ENCODE measurements at regions not wholly inside any gene's neighbourhood (a gene's known extent, or its start where the extent isn't known, plus 50 kb on each side); places are given as distances from the start of the nearest gene placed in this dataset.
A peak's percentile ranks its signal among the peaks of the same experiment; 100 is the strongest.

DNA sequence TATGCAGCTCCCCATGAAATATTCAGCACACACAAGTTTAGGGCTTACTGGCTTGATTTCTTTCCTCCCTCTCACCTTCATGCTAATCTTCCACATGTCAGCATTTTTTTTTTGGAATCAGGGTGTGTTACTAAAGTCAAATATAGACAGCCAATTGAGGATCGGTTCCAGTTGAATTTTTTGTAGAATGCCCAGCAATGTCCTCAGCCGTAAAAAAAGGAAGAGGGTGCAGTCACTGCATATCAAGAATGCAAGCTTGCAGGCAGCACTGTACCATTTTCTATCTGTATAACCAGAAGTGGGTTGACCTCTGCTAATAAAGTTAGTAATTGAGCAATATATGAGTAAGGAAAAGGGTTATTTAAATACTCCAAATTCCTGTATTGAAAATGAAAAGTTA is 51.4 kb upstream of the CHMP2B start:
- DNase-seq, result no peak

DNA sequence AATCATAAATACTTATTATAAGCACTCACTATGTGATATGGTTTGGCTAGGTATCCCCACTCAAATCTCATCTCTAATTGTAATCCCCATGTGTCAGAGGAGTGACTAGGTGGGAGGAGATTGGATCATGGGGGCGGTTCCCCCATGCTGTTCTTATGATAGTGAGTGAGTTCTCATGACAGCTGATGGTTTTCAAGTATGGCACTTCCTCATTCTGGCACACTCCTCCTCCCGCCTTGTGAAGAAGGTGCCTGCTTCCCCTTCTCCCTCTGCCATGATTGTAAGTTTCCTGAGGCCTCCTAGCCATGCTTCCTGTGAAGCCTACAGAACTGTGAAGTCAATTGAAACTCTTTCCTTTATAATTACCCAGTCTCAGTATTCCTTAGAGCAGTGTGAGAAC is 53.3 kb upstream of the CHMP2B start:
- DNase-seq, result no peak

DNA sequence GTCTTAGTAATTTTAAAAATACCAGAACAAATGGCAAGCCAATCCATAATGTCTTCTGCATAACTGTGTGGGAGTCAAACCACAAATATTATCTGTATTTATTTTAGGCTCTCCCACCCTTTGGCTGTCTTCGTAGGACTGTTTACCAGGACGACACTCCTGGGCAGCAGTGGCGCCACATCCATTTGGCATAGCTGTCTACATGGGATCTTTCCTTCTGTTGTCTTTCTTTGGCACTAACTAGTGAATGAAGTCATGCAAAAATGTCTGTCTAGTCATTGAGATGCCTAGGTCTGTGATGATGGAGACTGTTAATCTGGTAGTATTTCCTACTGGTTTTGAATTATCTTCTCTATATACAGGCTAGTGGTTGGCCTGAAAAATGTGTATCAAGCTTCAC is 54.0 kb upstream of the CHMP2B start:
- no peak for DNase-seq

DNA sequence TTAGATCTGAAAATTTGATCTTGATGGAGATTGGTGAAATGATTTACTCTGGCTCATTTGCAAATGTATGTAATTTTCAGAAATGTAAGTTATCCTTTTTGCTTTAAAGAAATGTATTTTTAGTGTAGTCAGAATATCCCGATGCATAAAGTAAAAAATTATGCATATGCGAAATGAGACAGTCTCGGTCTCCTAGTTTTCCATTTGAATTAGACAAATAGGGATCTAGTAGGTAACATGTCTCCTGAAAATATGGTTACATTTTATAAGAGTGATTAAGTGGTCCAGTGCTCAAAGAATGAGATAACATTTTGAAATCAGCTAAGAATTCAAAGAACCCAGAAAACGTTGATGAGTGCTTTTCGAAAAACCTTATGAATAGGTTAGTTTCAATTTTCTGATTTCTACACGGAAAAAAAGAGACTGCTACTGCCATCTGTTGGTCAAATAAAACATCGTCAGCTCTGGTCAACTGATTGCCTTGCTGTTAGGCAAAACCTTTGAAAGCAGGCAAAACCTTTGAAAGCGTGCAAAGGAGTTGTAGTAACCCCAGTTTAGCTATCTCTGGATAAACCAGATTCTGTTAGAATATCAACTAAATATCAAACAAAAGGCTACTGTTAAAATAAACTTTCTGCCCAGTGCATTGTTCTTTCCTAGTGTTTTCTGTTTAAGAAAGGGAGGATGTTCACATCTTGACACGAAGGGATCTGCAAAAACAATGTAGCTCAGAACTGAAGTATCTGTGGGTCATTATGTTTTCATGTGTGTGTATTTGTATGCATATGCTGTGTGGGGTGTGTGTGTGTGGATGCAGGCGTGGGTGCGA is 59.3 kb upstream of the CHMP2B start:
- peak in 16 of 56 donors; percentile 1 to 59 (median 8) for DNase-seq

DNA sequence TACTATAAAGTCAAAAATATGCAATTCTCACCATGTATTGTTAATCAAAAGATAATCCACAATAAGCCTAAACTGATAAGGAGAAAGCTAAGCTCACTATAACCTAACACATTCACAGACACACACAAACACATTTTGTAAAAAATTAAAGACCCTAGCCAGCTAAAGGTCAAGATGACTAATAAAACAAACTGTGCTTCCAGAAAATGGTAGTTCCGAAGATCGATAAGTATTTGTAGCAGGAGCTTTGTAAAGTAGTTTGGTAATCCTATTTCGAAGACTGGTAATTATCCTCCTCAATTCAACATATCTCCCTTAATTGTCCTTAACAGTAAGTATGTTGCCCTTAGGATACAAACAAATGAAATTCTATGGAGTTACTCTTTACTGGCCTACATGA is 62.9 kb upstream of the CHMP2B start:
- DNase-seq, result no peak

DNA sequence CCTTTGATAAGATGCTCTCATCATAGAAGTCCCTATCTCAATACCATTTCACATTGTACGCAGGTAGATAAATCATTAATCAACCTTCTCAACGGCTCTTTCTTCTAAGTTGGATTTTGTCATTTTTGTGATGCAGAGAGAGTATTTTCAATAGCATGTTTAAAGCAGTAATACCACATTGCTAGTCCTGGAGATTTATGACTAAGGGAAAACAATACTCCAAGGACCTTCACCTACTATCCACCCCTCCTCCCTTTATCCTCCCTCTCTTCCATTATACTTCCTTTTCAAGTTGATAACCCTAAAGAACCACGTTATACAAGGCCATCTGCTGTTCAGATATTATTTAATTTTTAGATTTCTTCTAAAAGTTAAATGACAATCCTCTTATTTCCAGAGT is 65.3 kb upstream of the CHMP2B start:
- no peak for DNase-seq

DNA sequence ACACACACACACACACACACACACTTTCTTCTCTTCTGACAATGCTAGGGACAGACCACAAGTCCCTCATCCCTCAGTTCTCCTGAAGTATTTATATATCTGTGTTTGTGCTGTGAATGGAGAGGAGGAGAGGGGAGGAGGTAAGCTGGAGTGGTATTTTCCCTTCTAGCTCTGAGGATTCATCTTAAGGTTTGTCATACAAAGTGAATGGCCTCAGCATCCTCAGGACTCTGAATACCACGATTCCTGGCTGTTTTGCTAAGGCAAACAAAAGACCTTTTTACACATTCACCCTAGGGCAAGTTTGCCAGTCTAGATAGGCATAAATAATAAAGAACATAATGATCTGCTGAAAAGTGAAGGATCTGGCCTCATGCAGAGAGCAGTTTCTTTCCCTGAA is 65.7 kb upstream of the CHMP2B start:
- DNase-seq, result no peak

DNA sequence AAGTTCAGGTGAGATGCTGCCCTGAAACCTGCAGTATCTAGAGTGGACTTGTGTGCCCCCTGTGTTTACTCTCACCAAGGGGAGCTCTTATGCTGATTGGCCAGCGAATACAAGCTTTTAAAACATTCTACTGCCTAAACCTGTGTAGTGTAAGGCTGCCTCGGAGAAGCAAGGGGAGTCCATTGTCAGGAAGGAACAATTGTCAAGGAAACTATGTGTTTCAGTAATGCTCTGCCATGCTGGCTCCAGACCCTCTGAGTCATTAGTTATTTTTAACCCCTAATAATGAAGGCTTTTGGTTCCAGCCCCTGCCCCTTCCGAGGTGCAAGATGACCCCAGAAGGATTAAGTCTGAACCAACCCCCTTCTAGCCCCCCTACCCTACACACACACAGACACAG is 66.1 kb upstream of the CHMP2B start:
- DNase-seq, result no peak

DNA sequence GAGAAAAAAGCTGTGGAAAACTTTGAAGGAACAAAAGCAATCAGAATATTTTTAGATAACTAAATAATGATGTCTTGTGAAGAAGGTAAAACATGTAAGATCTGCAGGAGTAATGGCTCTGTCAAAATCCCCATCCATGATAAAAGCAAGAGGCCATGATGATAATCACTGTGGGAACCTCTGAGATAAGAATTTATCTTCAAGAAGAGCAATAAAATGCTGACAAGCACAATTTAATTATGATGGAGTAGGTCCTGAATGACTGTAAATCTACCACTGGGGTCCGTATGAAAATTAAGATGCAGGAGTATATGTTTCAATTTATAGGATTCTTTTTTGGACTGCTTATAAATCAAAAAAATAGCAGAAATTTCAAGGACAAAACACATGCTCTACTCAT is 68.3 kb upstream of the CHMP2B start:
- no peak for DNase-seq

DNA sequence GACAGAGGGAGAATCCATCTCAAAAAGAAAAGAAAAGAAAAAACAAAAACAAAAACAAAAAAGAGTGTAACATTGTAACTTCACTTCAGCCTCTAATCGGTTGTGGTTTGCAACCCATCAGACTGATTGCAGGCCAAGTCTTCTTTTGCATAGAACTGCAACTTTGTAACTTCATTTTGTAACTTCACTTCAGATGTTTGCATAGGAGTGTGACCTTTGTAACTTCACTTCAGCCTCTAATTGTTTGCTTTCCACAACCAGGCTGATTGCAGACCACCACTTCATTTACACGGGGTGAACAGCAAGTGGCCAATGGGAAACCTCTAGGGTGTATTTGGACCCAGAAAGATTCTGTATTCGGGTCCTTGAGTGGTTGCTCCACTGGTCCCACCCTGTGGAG is 79.1 kb upstream of the CHMP2B start:
- DNase-seq, result no peak

DNA sequence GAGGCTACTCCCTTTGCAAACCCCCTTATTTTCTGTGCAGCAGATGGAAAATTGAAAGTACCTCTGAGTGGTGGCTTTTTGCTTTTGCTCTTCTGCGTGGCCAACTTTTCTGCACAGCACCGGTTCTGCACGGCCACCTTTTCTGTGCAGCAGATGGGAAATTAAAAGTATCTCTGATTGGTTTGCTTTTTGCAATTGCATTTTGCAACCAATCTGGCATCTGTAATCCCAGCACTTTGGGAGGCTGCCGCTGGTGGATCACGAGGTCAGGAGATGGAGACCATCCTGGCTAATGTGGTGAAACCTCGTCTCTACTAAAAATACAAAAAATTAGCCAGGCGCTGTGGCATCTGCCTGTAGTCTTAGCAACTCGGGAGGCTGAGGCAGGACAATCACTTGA is 79.5 kb upstream of the CHMP2B start:
- no peak for DNase-seq

DNA sequence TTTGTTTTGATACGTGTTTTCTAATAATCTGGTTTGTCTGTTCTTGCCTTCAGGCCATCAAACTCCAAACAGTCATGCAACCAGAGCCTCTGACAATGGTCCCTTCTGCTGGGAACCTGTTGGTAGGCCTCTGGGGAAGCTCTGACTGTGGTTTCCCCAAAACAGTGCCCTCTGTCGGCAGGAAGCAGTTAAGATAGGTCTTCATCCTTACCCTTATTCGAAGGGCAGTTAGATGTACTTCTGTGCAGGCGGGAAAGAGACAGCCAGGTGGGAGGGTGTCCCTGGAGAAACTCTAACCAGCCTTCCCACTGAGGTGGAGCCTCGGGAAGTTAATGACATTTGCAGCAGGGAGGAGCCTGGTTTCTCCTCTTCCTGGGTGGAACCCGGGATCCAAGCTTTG is 81.6 kb upstream of the CHMP2B start:
- DNase-seq, result peak in 10 of 56 donors; percentile 1 to 24 (median 7)

DNA sequence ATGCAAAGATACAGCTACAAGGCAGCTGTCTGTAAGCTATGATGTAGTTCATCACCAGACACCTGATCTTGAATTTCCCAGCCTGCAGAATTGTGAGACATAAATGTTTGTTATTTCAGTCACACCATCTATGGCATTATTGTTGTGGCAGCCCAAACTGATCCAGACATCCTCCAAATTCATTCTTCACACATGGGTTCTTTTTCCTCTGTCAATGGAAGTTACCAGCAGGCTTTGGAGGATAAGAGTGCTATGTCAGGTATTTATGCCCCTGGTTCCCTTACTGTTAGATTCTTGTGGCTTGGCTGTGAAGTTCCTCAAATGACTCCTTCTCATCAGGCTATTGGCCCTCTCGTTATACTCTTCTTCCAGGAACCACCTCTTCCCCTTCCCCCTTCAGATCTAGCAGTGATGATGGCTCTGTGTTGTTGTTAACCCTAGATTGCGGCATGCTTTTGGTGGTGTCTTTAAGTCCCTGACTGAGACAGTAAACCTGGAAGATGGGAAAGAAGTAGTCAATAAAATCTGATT is 91.0 kb upstream of the CHMP2B start:
- DNase-seq, result no peak

DNA sequence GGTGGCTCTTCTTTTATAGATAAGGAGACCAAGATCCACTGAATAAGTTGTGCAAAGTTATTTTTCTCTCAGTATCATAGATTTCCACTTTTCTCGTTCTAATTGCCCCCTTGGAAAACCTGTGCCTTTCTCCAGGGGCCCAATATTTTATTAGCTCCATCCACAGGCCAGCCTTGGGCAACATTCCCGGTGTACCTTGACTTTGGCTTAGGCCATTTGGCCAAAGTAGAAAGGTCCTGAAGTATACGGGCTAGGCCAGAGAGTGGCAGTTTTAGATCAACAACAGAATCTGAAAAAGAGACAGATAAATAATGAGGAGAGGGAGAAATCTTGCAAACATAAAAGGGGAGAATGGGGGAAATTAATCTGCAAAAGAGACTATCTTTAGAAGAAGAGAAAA is 91.7 kb upstream of the CHMP2B start:
- DNase-seq, result no peak

DNA sequence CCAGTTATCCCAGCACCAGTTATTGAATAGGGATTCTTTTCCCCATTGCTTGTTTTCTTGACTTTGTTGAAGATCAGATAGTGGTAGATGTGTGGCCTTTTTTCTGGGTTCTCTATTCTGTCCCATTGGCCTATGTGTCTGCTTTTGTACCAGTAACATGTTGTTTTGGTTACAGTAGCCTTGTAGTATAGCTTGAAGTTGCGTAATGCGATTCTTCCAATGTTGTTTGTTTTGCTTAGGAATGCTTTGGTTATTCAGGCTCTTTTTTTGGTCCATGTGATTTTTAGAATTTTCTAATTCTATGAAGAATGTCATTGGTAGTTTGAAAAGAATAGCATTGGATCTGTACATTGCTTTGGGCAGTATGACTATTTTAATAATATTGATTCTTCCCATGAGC is 94.3 kb upstream of the CHMP2B start:
- DNase-seq, result no peak

DNA sequence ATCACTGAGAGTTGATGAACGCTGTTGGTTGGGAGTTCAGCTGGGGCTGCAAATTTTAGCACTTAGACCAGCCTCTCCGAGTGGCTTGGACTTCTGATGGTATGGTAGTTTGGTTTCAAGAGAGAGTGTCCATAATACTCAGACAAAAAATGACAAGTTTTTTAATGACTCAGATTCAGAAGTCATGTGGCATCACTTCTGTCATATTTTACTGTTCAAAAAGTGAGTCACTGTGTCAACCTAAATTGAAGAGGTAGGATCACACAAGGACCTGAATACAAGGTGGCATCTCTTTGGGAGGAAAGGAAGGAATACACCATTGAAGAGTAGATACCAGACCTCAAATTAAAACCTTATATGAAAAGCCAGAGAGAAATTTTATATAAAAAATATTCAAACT is 99.1 kb upstream of the CHMP2B start:
- no peak for DNase-seq

DNA sequence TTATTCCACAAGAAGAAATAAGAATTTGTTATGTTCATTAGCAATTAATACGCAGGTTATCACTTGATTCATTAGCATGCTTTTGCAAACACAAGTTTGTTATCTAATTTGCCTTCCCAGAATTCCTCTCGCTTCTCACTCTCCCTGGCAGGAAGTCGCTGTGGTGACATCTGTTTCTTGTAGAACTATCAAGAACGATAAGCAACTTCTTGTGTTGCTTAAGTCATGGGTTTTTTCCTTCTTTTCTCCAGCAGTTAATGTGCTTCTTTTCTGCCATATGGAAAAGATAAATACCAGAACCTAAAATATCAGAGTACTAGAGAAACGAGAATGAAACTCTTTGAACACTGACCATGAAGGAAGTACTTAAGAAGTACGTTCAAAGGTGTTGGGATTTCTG is 99.8 kb upstream of the CHMP2B start:
- DNase-seq, result no peak

DNA sequence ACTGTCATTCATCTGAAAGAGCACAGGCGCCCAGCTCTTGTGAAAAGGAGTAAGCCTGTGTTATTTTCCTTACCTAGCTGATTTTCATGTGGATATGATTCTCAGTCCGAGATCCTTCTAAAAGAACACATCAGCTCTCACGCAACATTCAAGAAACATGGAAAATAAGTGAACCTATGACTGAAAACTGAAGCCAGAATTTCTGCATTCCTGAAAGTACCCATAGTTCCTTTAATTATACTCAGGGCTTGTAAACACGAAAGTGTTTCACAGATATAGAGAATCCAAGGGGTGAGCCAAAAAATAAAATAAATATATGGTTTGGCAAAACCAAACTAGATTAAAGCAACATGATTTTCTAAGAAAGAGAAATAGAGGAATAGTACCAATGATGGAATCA is 100.8 kb upstream of the CHMP2B start:
- no peak for DNase-seq

DNA sequence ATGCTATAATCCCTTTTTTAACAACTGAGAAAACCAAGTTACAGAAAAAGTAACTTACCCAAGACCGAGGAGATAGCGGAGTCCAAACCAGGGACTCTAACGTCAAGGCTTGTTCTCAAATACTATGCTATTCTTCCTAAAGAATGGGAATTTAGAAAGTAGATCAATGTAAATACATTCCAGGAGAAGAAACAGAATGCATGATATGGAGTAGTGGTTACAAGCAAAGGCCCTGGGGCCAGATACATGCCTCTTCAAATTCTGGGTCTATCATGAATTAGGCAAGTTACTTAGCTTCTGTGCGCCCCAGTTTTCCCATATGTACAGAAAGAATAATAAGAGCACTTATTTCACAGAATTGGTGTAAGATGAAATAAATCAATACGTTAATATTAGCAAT is 102.0 kb upstream of the CHMP2B start:
- no peak for DNase-seq

DNA sequence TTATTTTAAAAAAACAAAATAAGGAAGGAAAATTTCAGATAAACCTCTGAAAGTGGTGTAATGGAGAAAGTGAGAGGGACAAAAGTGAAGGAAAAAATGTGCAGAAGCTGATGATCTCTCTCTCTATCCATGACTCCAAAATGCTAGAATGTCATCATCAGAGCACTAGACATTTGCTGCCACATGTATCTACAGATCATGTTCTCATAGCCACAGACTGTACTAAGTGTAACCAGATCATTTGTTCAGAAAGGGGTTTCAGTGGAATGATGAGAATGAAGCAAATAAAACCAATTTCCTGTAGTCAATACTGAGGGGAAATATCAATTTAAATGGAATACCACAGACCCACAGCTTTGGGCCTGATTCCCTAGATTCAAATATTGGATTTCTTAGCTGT is 104.3 kb upstream of the CHMP2B start:
- no peak for DNase-seq

DNA sequence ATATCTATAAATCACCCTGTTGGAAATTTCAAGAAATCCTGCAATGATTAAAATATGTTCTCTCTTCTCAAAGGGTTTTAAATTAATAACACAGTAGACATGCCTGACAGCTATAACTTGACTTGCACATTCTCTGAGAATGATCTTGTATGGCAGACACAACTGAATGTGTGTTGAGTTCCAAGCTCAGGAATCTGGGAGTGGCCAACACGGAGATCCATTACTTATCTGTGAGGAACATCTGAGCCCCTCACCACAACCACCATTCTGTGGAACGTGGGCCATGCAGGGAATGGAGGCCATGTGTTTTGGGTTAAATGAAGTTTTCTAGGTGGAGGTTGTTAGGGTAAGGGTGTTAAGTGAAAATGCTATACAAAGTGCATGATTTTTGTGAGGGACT is 105.3 kb upstream of the CHMP2B start:
- DNase-seq, result no peak

DNA sequence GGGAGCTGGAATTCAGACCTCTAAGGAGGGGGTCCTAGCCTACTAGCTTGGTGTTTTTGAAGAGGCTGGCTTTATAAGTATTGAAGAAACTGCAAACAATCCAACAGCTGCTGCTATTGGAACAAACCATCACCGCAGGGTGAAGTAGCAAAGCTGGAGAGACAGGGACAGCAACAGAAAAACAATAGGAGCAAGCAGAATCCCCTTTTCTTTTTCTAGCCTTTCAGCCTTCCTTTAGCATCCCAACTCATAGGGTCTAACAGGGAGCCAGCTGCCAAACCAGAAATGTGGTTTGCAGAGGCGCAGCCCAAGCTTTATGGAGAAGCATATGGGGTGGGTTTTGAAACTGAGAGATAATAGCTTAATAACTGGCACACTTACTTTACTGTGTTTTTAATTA is 106.2 kb upstream of the CHMP2B start:
- no peak for DNase-seq

DNA sequence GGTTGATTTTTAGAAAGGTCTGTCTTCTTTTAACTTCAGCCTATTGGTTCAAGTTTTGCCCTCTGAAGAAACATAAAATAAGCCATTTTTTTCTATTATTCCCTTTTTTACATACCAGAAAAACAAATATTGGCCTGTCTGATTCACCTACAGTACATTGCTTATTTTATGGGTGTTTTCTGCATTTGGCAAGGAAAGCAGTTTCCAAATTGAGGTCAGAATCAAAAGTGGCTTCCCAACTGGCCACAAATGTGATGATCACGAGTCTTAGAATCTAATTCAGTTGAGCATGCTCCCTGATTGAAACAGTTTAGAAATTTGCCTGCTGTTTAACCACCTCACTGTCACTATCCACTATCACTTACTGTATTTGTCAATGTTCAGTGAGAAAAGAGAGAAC is 106.9 kb upstream of the CHMP2B start:
- no peak for DNase-seq

DNA sequence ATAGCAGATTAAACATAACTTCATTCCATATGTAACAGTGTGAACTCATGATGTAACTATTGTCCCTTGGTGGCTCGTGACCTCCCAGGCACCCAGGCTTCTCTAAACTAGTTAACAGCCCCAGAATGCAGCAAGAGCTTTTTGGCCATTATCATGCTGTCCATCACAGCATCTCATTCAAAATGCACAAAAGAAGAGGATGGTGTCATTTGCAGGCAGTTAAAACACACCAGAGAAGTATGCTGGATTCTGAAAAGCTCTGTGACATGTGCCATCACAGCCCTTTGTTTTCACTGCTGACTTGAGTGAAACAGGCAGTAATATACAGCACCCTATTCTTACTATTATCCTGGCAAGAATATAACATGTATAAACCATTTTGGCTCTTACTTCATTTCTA is 117.6 kb upstream of the CHMP2B start:
- no peak for DNase-seq

Measured in nucleus accumbens (tissue), 56 donors.